HepG2 (cell line): ENCODE measurements at regions not wholly inside any gene's neighbourhood (a gene's known extent, or its start where the extent isn't known, plus 50 kb on each side); places are given as distances from the start of the nearest gene placed in this dataset.

Source experiments
- ATAC-seq: fragments of 200-7000 bp; cut with Tn5 transposase; 3 replicates; pipeline ENCODE4 v1.9.1; 2020; ENCODE audit warnings: mild to moderate bottlenecking, moderate library complexity
- BruUV-seq: library from RNA; stranded (reverse); fragments of 400-500 nt; replicated peaks from 2 replicates; lab custom pipeline; 2021; lab: Mats Ljungman, UMichigan
- CTCF ChIA-PET: fragments of 300-600 bp; formaldehyde crosslinking; extraction: SDS; loops from one replicate; lab custom pipeline; 2021; ENCODE audit warnings: low total read pairs, inconsistent platforms, low intra/inter-chr PET ratio; lab: Yijun Ruan, JAX
- POLR2A ChIA-PET: fragments of 350-600 bp; sonication (Branson Sonifier 250); formaldehyde crosslinking; loops from one replicate; lab custom pipeline; 2020; ENCODE audit warnings: antibody characterized with exemption, inconsistent platforms; lab: Yijun Ruan, JAX
- DNase-seq: peaks from one replicate; pipeline ENCODE4 v3.0.0-alpha.2; 2015; ENCODE audit warnings: low spot score
- FAIRE-seq: peaks from 3 replicates; lab custom pipeline; 2011; peaks lifted over from hg19 to GRCh38; lab: Jason Lieb, UNC
- H2AFZ ChIP-seq: one replicate; pipeline ENCODE4 v1.6.1; 2011; ENCODE audit warnings: low read length, inconsistent platforms
- H3K27ac ChIP-seq: fragments of 300-600 bp; 3 replicates; pipeline ENCODE4 v1.8.0; 2011; ENCODE audit warnings: mixed run types, mild to moderate bottlenecking, mixed read lengths, low read length, inconsistent platforms; ENCODE audit not compliant: insufficient read depth; ENCODE audit errors: extremely low read length
- H3K27me3 ChIP-seq, 2 experiments: fragments of 200-600 bp in 1 of 2; 2 replicates in 1 of 2; 3 replicates in 1 of 2; pipeline versions ENCODE4 v1.6.0 to v1.8.0; 2011; ENCODE audit warnings: low read length in 2 of 2, mild to moderate bottlenecking in 2 of 2, moderate library complexity in 2 of 2, inconsistent platforms in 1 of 2; ENCODE audit not compliant: insufficient read depth in 2 of 2, control insufficient read depth in 1 of 2
- H3K36me3 ChIP-seq, 2 experiments: fragments of 200-600 bp in 1 of 2; replicated peaks in 1 of 2; 2 replicates in 1 of 2; 3 replicates in 1 of 2; pipeline versions ENCODE4 v1.5.1 to v1.8.0; 2011; ENCODE audit warnings: low read length in 2 of 2, inconsistent platforms in 1 of 2; ENCODE audit not compliant: insufficient read depth in 2 of 2, control insufficient read depth in 1 of 2
- H3K4me1 ChIP-seq: 2 replicates; pipeline ENCODE4 v1.5.1; 2012; ENCODE audit warnings: low read length, inconsistent platforms; ENCODE audit not compliant: insufficient read depth
- H3K4me2 ChIP-seq: 2 replicates; pipeline ENCODE4 v1.6.0; 2011; ENCODE audit warnings: low read depth, low read length, inconsistent platforms
- H3K4me3 ChIP-seq, 3 experiments: fragments of 200-600 bp in 1 of 3; sonication (generic), shearing (Covaris generic) in 1 of 3; replicated peaks in 1 of 3; 2 replicates each; pipeline ENCODE4 v1.5.1; 2011 to 2016; ENCODE audit warnings: low read length in 3 of 3, inconsistent platforms in 2 of 3, low read depth in 2 of 3, mild to moderate bottlenecking in 2 of 3, control low read depth in 1 of 3, mixed read lengths in 1 of 3; ENCODE audit not compliant: insufficient read depth in 1 of 3
- H3K79me2 ChIP-seq: one replicate; pipeline ENCODE4 v1.6.1; 2011; ENCODE audit warnings: low read length, inconsistent platforms; ENCODE audit not compliant: insufficient read depth
- H3K9ac ChIP-seq: 2 replicates; pipeline ENCODE4 v1.6.0; 2011; ENCODE audit warnings: mild to moderate bottlenecking, low read depth, low read length, inconsistent platforms; ENCODE audit not compliant: insufficient read depth
- H3K9me3 ChIP-seq: 2 replicates; pipeline ENCODE4 v1.5.1; 2012; ENCODE audit warnings: mild to moderate bottlenecking, low read length
- H4K20me1 ChIP-seq: 2 replicates; pipeline ENCODE4 v1.6.0; 2011; ENCODE audit warnings: inconsistent platforms, mild to moderate bottlenecking, low read length, moderate library complexity; ENCODE audit not compliant: insufficient read depth
- FOXJ3 ChIP-seq: sonication (generic); formaldehyde crosslinking; IDR thresholded peaks from 2 replicates; pipeline ENCODE4 v1.4.0; 2020; ENCODE audit warnings: missing genetic modification reagents, mild to moderate bottlenecking, borderline replicate concordance
- HMGA1 ChIP-seq: sonication (generic); formaldehyde crosslinking; conservative IDR thresholded peaks from 2 replicates; pipeline ENCODE4 v1.4.0; 2020; ENCODE audit warnings: missing genetic modification reagents
- MEF2D ChIP-seq: sonication (generic); formaldehyde crosslinking; IDR thresholded peaks from 2 replicates; pipeline ENCODE4 v1.5.1; 2020; ENCODE audit warnings: mild to moderate bottlenecking, missing genetic modification reagents
- MIER3 ChIP-seq: IDR thresholded peaks from 2 replicates; pipeline ENCODE4 v1.6.1; 2016; ENCODE audit warnings: missing compliant biosample characterization, borderline replicate concordance
- TARDBP ChIP-seq: sonication (generic); formaldehyde crosslinking; IDR thresholded peaks from 2 replicates; pipeline ENCODE4 v1.8.0; 2022; ENCODE audit warnings: mild to moderate bottlenecking, missing genetic modification reagents
- TEAD3 ChIP-seq: optimal IDR thresholded peaks from 2 replicates; pipeline ENCODE3; 2016; ENCODE audit warnings: borderline replicate concordance
- WIZ ChIP-seq: sonication (generic); formaldehyde crosslinking; IDR thresholded peaks from 2 replicates; pipeline ENCODE4 v1.5.1; 2020; ENCODE audit warnings: mild to moderate bottlenecking, missing genetic modification reagents
- YY1 ChIP-seq: IDR thresholded peaks from 2 replicates; pipeline ENCODE4 v1.6.1; 2011; ENCODE audit warnings: low read length, low read depth, moderate library complexity, mild to moderate bottlenecking; ENCODE audit not compliant: insufficient read depth, insufficient replicate concordance
- ZFP36 ChIP-seq: fragments of 150-350 bp; IDR thresholded peaks from 2 replicates; pipeline ENCODE4 v1.6.1; 2018; ENCODE audit warnings: borderline replicate concordance, low read length, low read depth; ENCODE audit not compliant: partially characterized antibody
- ZNF124 ChIP-seq: sonication (generic); formaldehyde crosslinking; IDR thresholded peaks from 2 replicates; pipeline ENCODE4 v1.4.0; 2020; ENCODE audit warnings: missing genetic modification reagents
- ZNF674 ChIP-seq: sonication (generic); formaldehyde crosslinking; IDR thresholded peaks from 2 replicates; pipeline ENCODE4 v1.5.0; 2020; ENCODE audit warnings: low read depth, mild to moderate bottlenecking, missing genetic modification reagents
- ZNF766 ChIP-seq: sonication (generic); formaldehyde crosslinking; IDR thresholded peaks from 2 replicates; pipeline ENCODE4 v1.5.0; 2020; ENCODE audit warnings: missing genetic modification reagents, borderline replicate concordance
- WGBS: methylation state at CpG from one replicate; pipeline ENCODE4 v1.1.6; 2017; ENCODE audit warnings: low lambda C conversion rate; 5-methylcytosine and 5-hydroxymethylcytosine counted together
- in situ Hi-C: cut with HindIII; loops from 2 replicates; pipeline ENCODE4 v1.10.0; 2017; ENCODE audit warnings: low pct_unique_long_range_greater_than_20kb; ENCODE audit not compliant: extremely low pct_ligation_motif_present
- intact Hi-C: fragments of 100-400 bp; cut with micrococcal nuclease; formaldehyde crosslinking; loops from one replicate; pipeline ENCODE4 v1.10.0; 2022; ENCODE audit not compliant: unreplicated experiment
- TF ChIP-seq, protein P1 (sequence below): sonication (generic); formaldehyde crosslinking; IDR thresholded peaks from 2 replicates; pipeline ENCODE4 v1.8.1; 2023; ENCODE audit warnings: mild to moderate bottlenecking, inconsistent platforms, moderate library complexity, missing genetic modification reagents, borderline replicate concordance
- TF ChIP-seq, protein P2 (sequence below): IDR thresholded peaks from 2 replicates; pipeline ENCODE4 v1.6.1; 2016; ENCODE audit warnings: low read depth, control low read depth
- TF ChIP-seq, protein P3 (sequence below): sonication (generic); formaldehyde crosslinking; IDR thresholded peaks from 2 replicates; pipeline ENCODE4 v1.5.1; 2020; ENCODE audit warnings: missing genetic modification reagents, mild to moderate bottlenecking, borderline replicate concordance
- TF ChIP-seq, protein P4 (sequence below): sonication (generic); formaldehyde crosslinking; IDR thresholded peaks from 2 replicates; pipeline ENCODE4 v1.8.1; 2023; ENCODE audit warnings: mild to moderate bottlenecking, missing genetic modification reagents, borderline replicate concordance

DNA sequence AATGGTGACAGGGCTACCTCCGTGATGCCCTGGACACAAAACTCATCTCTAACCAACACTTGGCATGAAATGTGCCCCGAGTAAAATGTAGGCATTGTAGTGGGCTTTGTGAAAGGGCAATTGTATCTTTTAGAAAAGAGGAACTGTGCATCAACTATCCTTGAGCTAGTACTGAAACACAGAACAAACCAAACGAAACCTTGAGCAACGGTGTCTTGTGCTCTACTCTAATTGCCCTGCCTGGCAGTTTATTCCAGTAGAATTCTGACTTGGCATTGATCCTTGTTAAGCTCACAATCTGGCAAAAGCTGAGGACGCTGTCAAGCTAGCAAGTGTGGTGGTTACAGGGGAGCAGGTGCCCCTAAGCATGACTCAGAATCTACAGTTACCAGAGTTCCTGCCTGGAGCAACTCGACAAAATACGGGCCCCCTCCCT lies 707.1 kb upstream of the SPRY2 start:
- no peak overlapping the region for H3K4me2 ChIP-seq
- no peaks in the 10 kb centered on the region for H3K27me3 ChIP-seq
- 3% methylated on average over 7 of the region's 7 CpGs for WGBS
- TF ChIP-seq WIZ (no peak), ZFP36 (no peak), YY1 (no peak), ZNF766 (no peak), TEAD3 (CRISPR knock-in tag) (no peak), MEF2D (CRISPR knock-in tag) (no peak), MIER3 (CRISPR knock-in tag) (no peak), FOXJ3 (no peak), ZNF124 (no peak), ZNF674 (CRISPR knock-in tag) (no peak), HMGA1 (CRISPR knock-in tag) (no peak), TARDBP (CRISPR knock-in tag) (no peak)
- TF ChIP-seq, protein P1, sequence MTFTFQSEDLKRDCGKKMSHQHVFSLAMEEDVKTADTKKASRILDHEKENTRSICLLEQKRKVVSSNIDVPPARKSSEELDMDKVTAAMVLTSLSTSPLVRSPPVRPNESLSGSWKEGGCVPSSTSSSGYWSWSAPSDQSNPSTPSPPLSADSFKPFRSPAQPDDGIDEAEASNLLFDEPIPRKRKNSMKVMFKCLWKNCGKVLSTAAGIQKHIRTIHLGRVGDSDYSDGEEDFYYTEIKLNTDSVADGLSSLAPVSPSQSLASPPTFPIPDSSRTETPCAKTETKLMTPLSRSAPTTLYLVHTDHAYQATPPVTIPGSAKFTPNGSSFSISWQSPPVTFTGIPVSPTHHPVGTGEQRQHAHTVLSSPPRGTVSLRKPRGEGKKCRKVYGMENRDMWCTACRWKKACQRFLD (CRISPR knock-in tag) = no peak
- TF ChIP-seq, protein P2, sequence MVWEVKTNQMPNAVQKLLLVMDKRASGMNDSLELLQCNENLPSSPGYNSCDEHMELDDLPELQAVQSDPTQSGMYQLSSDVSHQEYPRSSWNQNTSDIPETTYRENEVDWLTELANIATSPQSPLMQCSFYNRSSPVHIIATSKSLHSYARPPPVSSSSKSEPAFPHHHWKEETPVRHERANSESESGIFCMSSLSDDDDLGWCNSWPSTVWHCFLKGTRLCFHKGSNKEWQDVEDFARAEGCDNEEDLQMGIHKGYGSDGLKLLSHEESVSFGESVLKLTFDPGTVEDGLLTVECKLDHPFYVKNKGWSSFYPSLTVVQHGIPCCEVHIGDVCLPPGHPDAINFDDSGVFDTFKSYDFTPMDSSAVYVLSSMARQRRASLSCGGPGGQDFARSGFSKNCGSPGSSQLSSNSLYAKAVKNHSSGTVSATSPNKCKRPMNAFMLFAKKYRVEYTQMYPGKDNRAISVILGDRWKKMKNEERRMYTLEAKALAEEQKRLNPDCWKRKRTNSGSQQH (CRISPR knock-in tag) = no peak
- TF ChIP-seq, protein P3, sequence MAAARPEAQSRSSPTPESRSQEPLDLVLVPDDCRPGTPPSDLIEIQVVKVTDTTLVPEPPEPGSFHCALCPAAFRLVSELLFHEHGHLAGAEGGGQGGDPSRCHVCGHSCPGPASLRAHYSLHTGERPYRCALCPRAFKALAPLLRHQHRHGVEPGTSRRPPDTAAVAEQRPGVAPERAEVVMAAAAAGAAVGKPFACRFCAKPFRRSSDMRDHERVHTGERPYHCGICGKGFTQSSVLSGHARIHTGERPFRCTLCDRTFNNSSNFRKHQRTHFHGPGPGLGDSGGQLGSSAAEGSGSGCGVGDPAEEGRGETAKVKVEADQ = no peak
- TF ChIP-seq, protein P4, sequence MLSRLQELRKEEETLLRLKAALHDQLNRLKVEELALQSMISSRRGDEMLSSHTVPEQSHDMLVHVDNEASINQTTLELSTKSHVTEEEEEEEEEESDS (CRISPR knock-in tag) = no peak
- no peaks in the 10 kb centered on the region for H4K20me1 ChIP-seq
- ChIA-PET POLR2A (no interaction called here), CTCF (no interaction called here)
- H2AFZ ChIP-seq = no peak overlapping the region
- no peaks in the 10 kb centered on the region for H3K79me2 ChIP-seq
- ATAC-seq (no peak), FAIRE-seq (no peak), DNase-seq (no peak)
- H3K4me3 ChIP-seq = no peak overlapping the region
- intact Hi-C loops = no loop called here
- in situ Hi-C loops = no loop called here
- no peaks in the 10 kb centered on the region for H3K4me1 ChIP-seq
- no peaks in the 10 kb centered on the region for H3K9me3 ChIP-seq
- no peak overlapping the region for H3K9ac ChIP-seq
- H3K27ac ChIP-seq = no peak overlapping the region
- H3K36me3 ChIP-seq = no peaks in the 10 kb centered on the region
- BruUV-seq = no TSS peak
